ENCODE measurements at regions not wholly inside any gene's neighbourhood (a gene's known extent, or its start where the extent isn't known, plus 50 kb on each side); places are given as distances from the start of the nearest gene placed in this dataset.

DNA sequence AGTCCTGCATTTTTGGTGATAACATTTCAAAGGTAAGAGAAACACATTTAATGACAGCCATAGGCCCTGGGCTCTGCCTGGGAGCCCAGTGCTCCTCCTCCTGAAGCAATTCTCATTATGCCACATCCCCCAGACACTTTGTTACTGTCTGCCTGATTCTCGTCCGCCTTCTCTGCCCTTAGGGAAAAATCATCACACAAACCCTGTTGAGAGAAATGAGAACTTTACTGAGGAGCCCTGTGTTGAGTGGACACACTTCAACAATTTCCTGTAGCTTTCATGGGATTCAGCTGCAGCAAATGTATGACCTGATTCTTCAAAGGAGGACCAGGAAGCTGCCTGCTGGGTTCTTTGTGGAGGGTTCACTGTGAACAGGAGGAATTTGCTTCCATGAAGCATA, 566.5 kb upstream of the FRG1 start:
- DNase-seq (ENCODE audit: low spot score) = no peak
- TF ChIP-seq, protein P1, sequence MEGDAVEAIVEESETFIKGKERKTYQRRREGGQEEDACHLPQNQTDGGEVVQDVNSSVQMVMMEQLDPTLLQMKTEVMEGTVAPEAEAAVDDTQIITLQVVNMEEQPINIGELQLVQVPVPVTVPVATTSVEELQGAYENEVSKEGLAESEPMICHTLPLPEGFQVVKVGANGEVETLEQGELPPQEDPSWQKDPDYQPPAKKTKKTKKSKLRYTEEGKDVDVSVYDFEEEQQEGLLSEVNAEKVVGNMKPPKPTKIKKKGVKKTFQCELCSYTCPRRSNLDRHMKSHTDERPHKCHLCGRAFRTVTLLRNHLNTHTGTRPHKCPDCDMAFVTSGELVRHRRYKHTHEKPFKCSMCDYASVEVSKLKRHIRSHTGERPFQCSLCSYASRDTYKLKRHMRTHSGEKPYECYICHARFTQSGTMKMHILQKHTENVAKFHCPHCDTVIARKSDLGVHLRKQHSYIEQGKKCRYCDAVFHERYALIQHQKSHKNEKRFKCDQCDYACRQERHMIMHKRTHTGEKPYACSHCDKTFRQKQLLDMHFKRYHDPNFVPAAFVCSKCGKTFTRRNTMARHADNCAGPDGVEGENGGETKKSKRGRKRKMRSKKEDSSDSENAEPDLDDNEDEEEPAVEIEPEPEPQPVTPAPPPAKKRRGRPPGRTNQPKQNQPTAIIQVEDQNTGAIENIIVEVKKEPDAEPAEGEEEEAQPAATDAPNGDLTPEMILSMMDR (IDR thresholded peaks at IDR 0.05; ENCODE audit: borderline replicate concordance, control extremely low read depth, extremely low read depth, insufficient read depth, missing control alignments) = no peak
- in situ Hi-C loops (cut with MboI; ENCODE audit: low sequenced_read_pairs, unreplicated experiment) = no loop called here

GRCh38 chr4:189376901-189377300, 563.8 kb upstream of the FRG1 start:
- in situ Hi-C loops (cut with MboI; ENCODE audit: low sequenced_read_pairs, unreplicated experiment) = no loop called here
- TF ChIP-seq, protein P1 (IDR thresholded peaks at IDR 0.05; ENCODE audit: borderline replicate concordance, control extremely low read depth, extremely low read depth, insufficient read depth, missing control alignments) = no peak
- DNase-seq (ENCODE audit: low spot score) = no peak

- TF ChIP-seq, protein P1 (IDR thresholded peaks at IDR 0.05; ENCODE audit: borderline replicate concordance, control extremely low read depth, extremely low read depth, insufficient read depth, missing control alignments) = no peak
- no peak for DNase-seq (ENCODE audit: low spot score)
- in situ Hi-C loops (cut with MboI; ENCODE audit: low sequenced_read_pairs, unreplicated experiment) = no loop called here
Observed at GRCh38 chr4:189377569-189377968, 563.1 kb upstream of the FRG1 start.

- no peak for DNase-seq (ENCODE audit: low spot score)
Observed at GRCh38 chr4:189385098-189385497, 555.6 kb upstream of the FRG1 start.

GRCh38 chr4:189385579-189385978, 555.1 kb upstream of the FRG1 start:
- TF ChIP-seq, protein P1 (IDR thresholded peaks at IDR 0.05; ENCODE audit: borderline replicate concordance, control extremely low read depth, extremely low read depth, insufficient read depth, missing control alignments) = no peak
- DNase-seq (ENCODE audit: low spot score) = no peak
- in situ Hi-C loops (cut with MboI; ENCODE audit: low sequenced_read_pairs, unreplicated experiment) = no loop called here

More at GRCh38 chr4:189385098-189385497, 555.6 kb upstream of the FRG1 start:
- in situ Hi-C loops (cut with MboI; ENCODE audit: low sequenced_read_pairs, unreplicated experiment) = no loop called here
- TF ChIP-seq, protein P1 (IDR thresholded peaks at IDR 0.05; ENCODE audit: borderline replicate concordance, control extremely low read depth, extremely low read depth, insufficient read depth, missing control alignments) = no peak

- TF ChIP-seq, protein P1 (IDR thresholded peaks at IDR 0.05; ENCODE audit: borderline replicate concordance, control extremely low read depth, extremely low read depth, insufficient read depth, missing control alignments) = no peak
- DNase-seq (ENCODE audit: low spot score) = no peak
- in situ Hi-C loops (cut with MboI; ENCODE audit: low sequenced_read_pairs, unreplicated experiment) = no loop called here
Observed at GRCh38 chr4:189396435-189396834, 544.2 kb upstream of the FRG1 start.

- in situ Hi-C loops (cut with MboI; ENCODE audit: low sequenced_read_pairs, unreplicated experiment) = no loop called here
- TF ChIP-seq, protein P1 (IDR thresholded peaks at IDR 0.05; ENCODE audit: borderline replicate concordance, control extremely low read depth, extremely low read depth, insufficient read depth, missing control alignments) = no peak
- DNase-seq (ENCODE audit: low spot score) = no peak
Observed at GRCh38 chr4:189404271-189404670, 536.4 kb upstream of the FRG1 start.
